ENCODE measurements at regions not wholly inside any gene's neighbourhood (a gene's known extent, or its start where the extent isn't known, plus 50 kb on each side); places are given as distances from the start of the nearest gene placed in this dataset.

GRCh38 chr22:25393121-25393805 is 171.2 kb upstream of the GRK3 start:
- TF ChIP-seq CTCF (IDR thresholded peaks at IDR 0.05): no peak
- no peak for TF ChIP-seq ZFX (IDR thresholded peaks at IDR 0.05; ENCODE audit: borderline replicate concordance)

All from 22Rv1 (cell line).